Heart left ventricle (tissue), 16 donors: ENCODE measurements at regions not wholly inside any gene's neighbourhood (a gene's known extent, or its start where the extent isn't known, plus 50 kb on each side); places are given as distances from the start of the nearest gene placed in this dataset.
"Not testable (repeated sequence)": the region's sequence is repeated elsewhere in the genome, so short reads cannot be mapped to it uniquely, and the experiment has no call there.

Experiments used
- ATAC-seq, 4 donors: fragments of 200-7000 bp; cut with Tn5 transposase; one replicate each; pipeline ENCODE4 v1.9.1; 2020 to 2022; ENCODE audit warnings: moderate library complexity in 4 of 4, mild to moderate bottlenecking in 3 of 4, moderate number of reproducible peaks in 1 of 4
- DNase-seq, 5 donors: peaks; one replicate each; pipeline ENCODE4 v3.0.0-alpha.2; 2020
- H3K27ac ChIP-seq, 12 donors: fragments of 200-600 bp; sonication (generic) in 4 of 12; one replicate each; pipeline versions ENCODE4 v1.5.0 to v1.8.0; 2016 to 2022; ENCODE audit warnings: mild to moderate bottlenecking in 2 of 12
- H3K27me3 ChIP-seq, 9 donors: fragments of 200-600 bp; sonication (generic) in 2 of 9; one replicate each; pipeline versions ENCODE4 v1.5.1 to v1.8.0; 2016 to 2022; ENCODE audit warnings: mild to moderate bottlenecking in 3 of 9
- H3K36me3 ChIP-seq, 9 donors: fragments of 200-600 bp; sonication (generic) in 2 of 9; one replicate each; pipeline versions ENCODE4 v1.5.0 to v1.8.0; 2018 to 2022; ENCODE audit warnings: mild to moderate bottlenecking in 2 of 9
- H3K4me1 ChIP-seq, 12 donors: fragments of 200-600 bp; sonication (generic) in 4 of 12; one replicate each; pipeline versions ENCODE4 v1.5.0 to v1.8.0; 2016 to 2022; ENCODE audit warnings: mild to moderate bottlenecking in 3 of 12
- H3K4me3 ChIP-seq, 12 donors: fragments of 200-600 bp; sonication (generic) in 4 of 12; one replicate each; pipeline versions ENCODE4 v1.5.0 to v1.8.0; 2017 to 2022; ENCODE audit warnings: mild to moderate bottlenecking in 9 of 12, moderate library complexity in 4 of 12
- H3K9me3 ChIP-seq, 12 donors: fragments of 200-600 bp; sonication (generic) in 4 of 12; one replicate each; pipeline versions ENCODE4 v1.5.0 to v1.8.0; 2016 to 2022; ENCODE audit warnings: mild to moderate bottlenecking in 1 of 12
- POLR2A ChIP-seq, 2 donors: fragments of 450-650 bp; IDR thresholded peaks; one replicate each; pipeline ENCODE4 v1.6.1; 2017; ENCODE audit warnings: antibody characterized with exemption in 2 of 2, mild to moderate bottlenecking in 2 of 2, moderate library complexity in 2 of 2
- WGBS, 4 donors: extraction: QIAGEN DNeasy Blood & Tissue Kit in 2 of 4; methylation state at CpG; one replicate each; pipeline versions ENCODE4 v1.1.5 to v1.1.7; 2013 to 2018; 5-methylcytosine and 5-hydroxymethylcytosine counted together
- intact Hi-C, 10 donors: fragments of 100-400 bp; cut with DNase I; formaldehyde crosslinking; loops; one replicate each; pipeline versions ENCODE4 v1.11.1 to v1.14.2; 2022
- TF ChIP-seq, protein P1 (sequence below), 12 donors: fragments of 200-600 bp; sonication (generic) in 4 of 12; IDR thresholded peaks; one replicate each; pipeline versions ENCODE4 v1.5.0 to v1.8.0; 2018 to 2022; ENCODE audit warnings: antibody characterized with exemption in 12 of 12, mild to moderate bottlenecking in 5 of 12
- donor health status: ischemic (EF 13 %, LVEDD 7.1; RV severe dilation, severe dysfunction).
- donor health status: healthy with polysubstance abuse.
- donor health status: DM: no; HTN: yes; CAD: no.
- donor health status: DM: no; HTN: no; CAD: no.
- donor health status: ischemic (EF 25% LVEDD 6.9; RV normal size, moderate dysfunction).
- donor health status: ischemic (EF 25% LVEDD 5.7; RV mildly dilated, moderate dysfunction).
- donor health status: healthy.
- donor health status: DM: yes; HTN: yes; CAD: no.
- donor health status: ischemic (EF 35%, LVEDD 5.7; RV mildly dilated, moderate dysfunction).
- donor health status: nonischemic (EF 11% LVEDD 7.7; RV severe dilation, severe dysfunction).
- donor health status: DM: yes; HTN: yes; CAD: no.
- donor health status: PGD.
- donor health status: ischemic (EF 29% LVEDD 5.4; RV normal size, mild dysfunction).
- donor health status: nonischemic (EF 23%, LVEDD 6.1; RV moderate dilation, normal function).

DNA sequence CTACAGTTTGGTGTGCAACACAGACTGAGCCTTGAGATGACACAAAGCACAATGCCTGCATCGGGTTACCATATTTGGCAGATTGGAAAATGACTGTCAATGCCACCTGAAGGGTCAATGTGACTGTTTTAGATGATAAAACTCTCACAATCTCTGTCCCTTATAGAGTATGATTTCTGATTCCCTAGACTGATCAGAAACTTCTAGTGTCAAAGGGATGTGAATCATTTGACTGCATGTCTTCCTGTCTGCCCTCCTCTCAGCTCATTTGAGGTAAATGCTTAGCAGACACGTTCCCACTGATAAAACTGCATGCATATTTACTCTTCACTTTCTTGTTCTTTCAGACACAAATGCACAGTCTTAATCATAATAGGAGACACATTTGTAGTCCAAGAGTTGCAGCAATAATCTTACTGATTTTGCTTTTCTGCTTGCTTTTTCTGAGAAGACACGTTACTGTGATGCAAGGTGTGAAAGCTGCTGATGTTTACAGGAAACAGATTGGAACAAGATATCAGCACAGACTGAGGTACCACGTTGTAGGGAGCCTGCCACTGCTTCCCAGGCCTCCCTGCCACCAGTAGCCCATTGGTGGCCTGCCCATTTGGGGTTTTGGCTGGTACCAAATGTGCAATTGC, 77.8 kb downstream of the GCNT4 start:
- Histone ChIP-seq H3K27ac (peak overlapping the region in 1 of 12 donors; percentile 40), H3K9me3 (peaks cover 0 to 15% (median 0%) of the 10 kb centered on the region in 12 donors), H3K36me3 (no peaks in the 10 kb centered on the region), H3K4me3 (no peak overlapping the region), H3K27me3 (peaks cover 0 to 2% (median 0%) of the 10 kb centered on the region in 9 donors), H3K4me1 (peaks cover 0 to 5% (median 0%) of the 10 kb centered on the region in 12 donors)
- TF ChIP-seq POLR2A (IDR thresholded peaks at IDR 0.05), result no peak
- TF ChIP-seq, protein P1, sequence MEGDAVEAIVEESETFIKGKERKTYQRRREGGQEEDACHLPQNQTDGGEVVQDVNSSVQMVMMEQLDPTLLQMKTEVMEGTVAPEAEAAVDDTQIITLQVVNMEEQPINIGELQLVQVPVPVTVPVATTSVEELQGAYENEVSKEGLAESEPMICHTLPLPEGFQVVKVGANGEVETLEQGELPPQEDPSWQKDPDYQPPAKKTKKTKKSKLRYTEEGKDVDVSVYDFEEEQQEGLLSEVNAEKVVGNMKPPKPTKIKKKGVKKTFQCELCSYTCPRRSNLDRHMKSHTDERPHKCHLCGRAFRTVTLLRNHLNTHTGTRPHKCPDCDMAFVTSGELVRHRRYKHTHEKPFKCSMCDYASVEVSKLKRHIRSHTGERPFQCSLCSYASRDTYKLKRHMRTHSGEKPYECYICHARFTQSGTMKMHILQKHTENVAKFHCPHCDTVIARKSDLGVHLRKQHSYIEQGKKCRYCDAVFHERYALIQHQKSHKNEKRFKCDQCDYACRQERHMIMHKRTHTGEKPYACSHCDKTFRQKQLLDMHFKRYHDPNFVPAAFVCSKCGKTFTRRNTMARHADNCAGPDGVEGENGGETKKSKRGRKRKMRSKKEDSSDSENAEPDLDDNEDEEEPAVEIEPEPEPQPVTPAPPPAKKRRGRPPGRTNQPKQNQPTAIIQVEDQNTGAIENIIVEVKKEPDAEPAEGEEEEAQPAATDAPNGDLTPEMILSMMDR (IDR thresholded peaks at IDR 0.05), result no peak
- WGBS, 4 donors, result 43 to 48% (median 47%) methylated on average over 4 of the region's 4 CpGs
- intact Hi-C loops, result no loop called here
- ATAC-seq (no peak), DNase-seq (no peak)

GRCh38 chr5:74973694-74974093, 78.7 kb downstream of the GCNT4 start:
- Histone ChIP-seq H3K4me1 (peaks cover 0 to 5% (median 0%) of the 10 kb centered on the region in 12 donors), H3K36me3 (no peaks in the 10 kb centered on the region), H3K27me3 (peaks cover 0 to 5% (median 0%) of the 10 kb centered on the region in 9 donors), H3K27ac (peak overlapping the region in 1 of 12 donors; percentile 40), H3K9me3 (peaks cover 0 to 15% (median 0%) of the 10 kb centered on the region in 12 donors), H3K4me3 (no peak overlapping the region)
- no peak for TF ChIP-seq POLR2A (IDR thresholded peaks at IDR 0.05)
- TF ChIP-seq, protein P1 (IDR thresholded peaks at IDR 0.05), result no peak
- intact Hi-C loops, result no loop called here
- DNase-seq, result no peak
- ATAC-seq, result no peak
- WGBS, 4 donors, result 70 to 78% (median 76%) methylated on average over 2 of the region's 2 CpGs

DNA sequence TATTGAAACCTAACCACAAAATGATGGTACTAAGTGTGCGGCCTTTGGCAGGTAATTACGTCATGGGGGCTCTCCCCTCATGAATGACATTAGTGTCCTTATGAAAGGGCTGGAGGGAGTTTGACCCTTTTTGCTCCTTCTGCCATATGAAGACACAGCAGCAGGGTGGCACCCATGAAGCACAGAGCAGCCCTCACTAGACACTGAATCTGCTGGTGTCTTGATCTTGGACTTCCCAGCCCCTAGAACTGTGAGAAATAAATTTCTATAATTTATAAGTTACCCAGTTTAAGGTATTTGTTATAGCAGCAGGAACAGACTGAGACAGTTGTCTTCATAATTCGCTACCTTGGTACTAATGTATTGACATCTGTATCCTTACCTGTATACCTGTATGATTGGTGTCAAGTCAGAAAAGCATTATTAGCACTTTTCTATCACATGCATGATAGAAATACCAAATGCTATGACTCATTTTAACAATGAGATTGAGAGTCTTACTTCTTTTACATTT, 80.4 kb downstream of the GCNT4 start:
- Histone ChIP-seq H3K36me3 (no peaks in the 10 kb centered on the region), H3K4me3 (no peak overlapping the region), H3K27ac (no peak overlapping the region), H3K27me3 (peaks cover 0 to 5% (median 0%) of the 10 kb centered on the region in 9 donors), H3K9me3 (peaks cover 0 to 15% (median 0%) of the 10 kb centered on the region in 12 donors), H3K4me1 (no peaks in the 10 kb centered on the region)
- DNase-seq, result no peak
- intact Hi-C loops, result no loop called here
- TF ChIP-seq, protein P1 (IDR thresholded peaks at IDR 0.05), result no peak
- ATAC-seq, result no peak
- 88 to 94% (median 91%) methylated on average over 3 of the region's 3 CpGs for WGBS, 4 donors

DNA sequence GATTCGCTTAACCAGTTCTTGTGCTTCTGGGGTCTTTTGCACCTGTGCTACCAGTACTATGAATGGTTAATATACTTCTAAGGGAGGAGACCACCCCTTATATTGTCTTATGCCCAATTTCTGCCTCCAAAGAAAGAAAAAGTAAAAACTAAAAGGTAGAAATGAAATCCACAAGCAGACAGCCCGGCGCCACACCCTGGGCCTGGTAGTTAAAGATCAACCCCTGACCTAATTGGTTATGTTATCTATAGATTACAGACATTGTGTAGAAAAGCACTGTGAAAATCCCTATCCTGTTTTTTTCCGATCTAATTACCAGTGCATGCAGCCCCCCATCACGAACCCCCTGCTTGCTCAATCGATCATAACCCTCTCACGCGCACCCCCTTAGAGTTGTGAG, 81.5 kb downstream of the GCNT4 start:
- peaks cover 0 to 15% (median 0%) of the 10 kb centered on the region in 12 donors for H3K9me3 ChIP-seq
- H3K36me3 ChIP-seq, H3K4me3 ChIP-seq, H3K27me3 ChIP-seq, H3K4me1 ChIP-seq, ATAC-seq, DNase-seq, H3K27ac ChIP-seq, intact Hi-C loops: not testable (repeated sequence)
- 79 to 87% (median 86%) methylated on average over 8 of the region's 8 CpGs for WGBS, 4 donors
